ENCODE measurements at regions not wholly inside any gene's neighbourhood (a gene's known extent, or its start where the extent isn't known, plus 50 kb on each side); places are given as distances from the start of the nearest gene placed in this dataset.

- TF ChIP-seq SMC3 (conservative IDR thresholded peaks at IDR 0.05; ENCODE audit: insufficient read depth, low read depth, low read length) (no peak), CC2D1A (IDR thresholded peaks at IDR 0.05) (no peak), HDAC6 (IDR thresholded peaks at IDR 0.05; ENCODE audit: low read depth, low read length) (no peak), ZNF778 (CRISPR knock-in tag; IDR thresholded peaks at IDR 0.05) (no peak), ZNF274 (IDR thresholded peaks at IDR 0.05; ENCODE audit: borderline replicate concordance, low read depth, low read length) (no peak), RAD21 (CRISPR knock-in tag; conservative IDR thresholded peaks at IDR 0.05 in 1 of 2, IDR thresholded peaks at IDR 0.05 in 1 of 2) (no peak), ZBTB7A (IDR thresholded peaks at IDR 0.05; ENCODE audit: borderline replicate concordance, control insufficient read depth, low read depth, low read length) (no peak), PRDM10 (IDR thresholded peaks at IDR 0.05; ENCODE audit: partially characterized antibody) (no peak), CHD2 (IDR thresholded peaks at IDR 0.05; ENCODE audit: low read depth, low read length) (no peak), U2AF1 (optimal IDR thresholded peaks at IDR 0.05; ENCODE audit: low read depth, low read length) (no peak), POLR2A (conservative IDR thresholded peaks at IDR 0.05) (no peak)
Measured at GRCh38 chr2:83487451-83487850, 971.6 kb downstream of the SUCLG1 start.
